BLaER1 treated with 17β-estradiol and CSF1 and Interleukin-3, amounts not matched to agents 10 nM and 100 nM (cell line): ENCODE measurements at regions not wholly inside any gene's neighbourhood (a gene's known extent, or its start where the extent isn't known, plus 50 kb on each side); places are given as distances from the start of the nearest gene placed in this dataset.
A peak's percentile ranks its signal among the peaks of the same experiment; 100 is the strongest.

Experiments used
- H3K27ac ChIP-seq, 11 experiments: shearing (Covaris generic); formaldehyde crosslinking; 2 replicates each; pipeline ENCODE4 v1.8.1; 2022
- H3K27me3 ChIP-seq, 11 experiments: shearing (Covaris generic); formaldehyde crosslinking; 2 replicates each; pipeline ENCODE4 v1.8.1; 2022
- H3K36me3 ChIP-seq, 11 experiments: shearing (Covaris generic); formaldehyde crosslinking; 2 replicates each; pipeline ENCODE4 v1.8.1; 2022
- H3K4me1 ChIP-seq, 10 experiments: shearing (Covaris generic); formaldehyde crosslinking; 2 replicates each; pipeline ENCODE4 v1.8.1; 2022
- H3K4me2 ChIP-seq, 11 experiments: shearing (Covaris generic); formaldehyde crosslinking; 2 replicates each; pipeline ENCODE4 v1.8.1; 2022
- H3K4me3 ChIP-seq, 10 experiments: shearing (Covaris generic); formaldehyde crosslinking; 2 replicates each; pipeline ENCODE4 v1.8.1; 2022
- H3K9ac ChIP-seq, 11 experiments: shearing (Covaris generic); formaldehyde crosslinking; 2 replicates each; pipeline ENCODE4 v1.8.1; 2022
- H3K9me3 ChIP-seq, 11 experiments: shearing (Covaris generic); formaldehyde crosslinking; replicated peaks in 1 of 11; 2 replicates each; pipeline ENCODE4 v1.8.1; 2022
- H4K20me1 ChIP-seq, 11 experiments: shearing (Covaris generic); formaldehyde crosslinking; 2 replicates each; pipeline ENCODE4 v1.8.1; 2022
- Cebpa-rat ChIP-seq, 11 experiments: shearing (Covaris generic); IDR thresholded peaks; 2 replicates each; pipeline ENCODE4 v1.8.1; 2022

GRCh38 chr2:183244300-183244844, 120.1 kb downstream of the NUP35 start:
- no peak overlapping the region for H3K4me3 ChIP-seq
- no peak overlapping the region for H3K9ac ChIP-seq
- H3K9me3 ChIP-seq, result no peaks in the 10 kb centered on the region
- H3K4me2 ChIP-seq, result no peak overlapping the region
- no peak for TF ChIP-seq Cebpa-rat (IDR thresholded peaks at IDR 0.05)
- H4K20me1 ChIP-seq, result no peaks in the 10 kb centered on the region
- H3K4me1 ChIP-seq, result no peaks in the 10 kb centered on the region
- no peak overlapping the region for H3K27ac ChIP-seq
- no peaks in the 10 kb centered on the region for H3K36me3 ChIP-seq
- H3K27me3 ChIP-seq, result no peaks in the 10 kb centered on the region

DNA sequence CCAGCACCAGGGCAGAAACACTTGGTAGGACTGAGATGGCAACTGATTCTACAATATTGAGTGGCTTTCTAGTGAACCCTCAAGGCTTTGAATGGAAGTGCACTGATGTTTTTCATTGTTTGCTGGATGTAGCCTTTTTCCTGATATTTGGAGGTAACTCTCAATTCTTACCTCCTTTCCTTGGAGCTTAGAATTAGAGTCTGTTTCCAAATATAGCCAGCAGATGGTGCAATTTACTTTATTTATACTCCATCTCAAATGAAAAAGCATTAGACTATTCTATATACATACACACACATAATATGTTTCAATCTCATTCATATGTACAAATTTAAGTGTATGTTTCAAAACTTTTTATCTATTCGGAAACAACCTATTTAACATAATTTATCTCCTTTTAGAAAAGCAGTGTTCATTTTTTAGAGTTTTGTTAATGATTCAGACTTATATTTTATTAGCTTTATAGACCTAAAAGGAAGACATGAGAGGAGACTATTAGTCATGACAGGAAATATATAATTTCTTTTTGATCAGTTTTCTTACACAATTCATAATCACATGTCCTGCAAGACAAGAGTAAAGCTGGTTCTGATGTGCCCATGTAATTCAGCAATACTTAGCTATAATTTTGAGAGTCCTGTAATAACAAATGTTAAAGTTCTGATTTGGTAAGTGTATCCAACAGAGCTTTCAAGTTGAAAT, 124.8 kb downstream of the NUP35 start:
- H3K4me1 ChIP-seq, result peaks cover 0 to 8% (median 0%) of the 10 kb centered on the region in 10 experiments; a peak in 4 of 20 replicates
- H3K27me3 ChIP-seq, result no peaks in the 10 kb centered on the region
- no peaks in the 10 kb centered on the region for H3K36me3 ChIP-seq
- H3K4me2 ChIP-seq, result no peak overlapping the region
- H4K20me1 ChIP-seq, result no peaks in the 10 kb centered on the region
- no peak overlapping the region for H3K9ac ChIP-seq
- no peak overlapping the region for H3K4me3 ChIP-seq
- no peak overlapping the region for H3K27ac ChIP-seq
- no peak for TF ChIP-seq Cebpa-rat (IDR thresholded peaks at IDR 0.05)
- no peaks in the 10 kb centered on the region for H3K9me3 ChIP-seq

GRCh38 chr2:183250061-183250460, 125.8 kb downstream of the NUP35 start:
- no peaks in the 10 kb centered on the region for H3K9me3 ChIP-seq
- peaks cover 0 to 8% (median 0%) of the 10 kb centered on the region in 10 experiments; a peak in 4 of 20 replicates for H3K4me1 ChIP-seq
- H3K27ac ChIP-seq, result no peak overlapping the region
- no peaks in the 10 kb centered on the region for H3K27me3 ChIP-seq
- H3K36me3 ChIP-seq, result no peaks in the 10 kb centered on the region
- no peak overlapping the region for H3K4me3 ChIP-seq
- H4K20me1 ChIP-seq, result no peaks in the 10 kb centered on the region
- H3K4me2 ChIP-seq, result no peak overlapping the region
- H3K9ac ChIP-seq, result no peak overlapping the region
- no peak for TF ChIP-seq Cebpa-rat (IDR thresholded peaks at IDR 0.05)

GRCh38 chr2:183250472-183250871, 126.2 kb downstream of the NUP35 start:
- Histone ChIP-seq H3K27ac (no peak overlapping the region), H3K9ac (no peak overlapping the region), H3K4me2 (no peak overlapping the region), H3K9me3 (no peaks in the 10 kb centered on the region), H3K4me1 (peaks cover 0 to 8% (median 0%) of the 10 kb centered on the region in 10 experiments; a peak in 4 of 20 replicates), H4K20me1 (no peaks in the 10 kb centered on the region), H3K36me3 (no peaks in the 10 kb centered on the region), H3K4me3 (no peak overlapping the region), H3K27me3 (no peaks in the 10 kb centered on the region)
- no peak for TF ChIP-seq Cebpa-rat (IDR thresholded peaks at IDR 0.05)

GRCh38 chr2:183253441-183254130, 129.3 kb downstream of the NUP35 start:
- no peak overlapping the region for H3K4me3 ChIP-seq
- no peaks in the 10 kb centered on the region for H3K36me3 ChIP-seq
- H3K27me3 ChIP-seq, result no peaks in the 10 kb centered on the region
- H3K9me3 ChIP-seq, result no peaks in the 10 kb centered on the region
- no peaks in the 10 kb centered on the region for H4K20me1 ChIP-seq
- no peak overlapping the region for H3K9ac ChIP-seq
- 0 out of 22 replicates have a peak overlapping the region, but pooled peaks of 1 of the 11 experiments have one; percentile 3 for H3K4me2 ChIP-seq
- peaks cover 0 to 8% (median 0%) of the 10 kb centered on the region in 10 experiments; a peak in 4 of 20 replicates for H3K4me1 ChIP-seq
- H3K27ac ChIP-seq, result no peak overlapping the region
- no peak for TF ChIP-seq Cebpa-rat (IDR thresholded peaks at IDR 0.05)

DNA sequence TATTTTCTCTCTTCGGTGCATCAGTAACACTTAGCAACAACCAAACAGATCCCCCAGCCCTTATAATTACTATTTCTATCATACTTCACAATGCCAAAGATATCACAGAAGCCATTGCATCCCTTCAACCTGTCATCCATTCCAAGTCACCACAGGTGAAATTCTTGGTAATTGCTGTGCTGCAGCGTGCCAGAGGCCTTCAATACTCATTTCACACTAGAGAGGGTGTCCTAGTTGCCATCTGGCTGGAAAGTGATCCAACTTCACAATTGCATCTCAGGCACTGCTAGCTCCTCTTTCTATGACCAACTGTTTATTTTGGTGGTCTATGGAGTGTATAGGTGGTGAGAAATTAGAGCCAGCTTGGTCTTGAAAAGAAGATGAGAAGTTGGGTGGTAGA, 131.2 kb downstream of the NUP35 start:
- Histone ChIP-seq H3K27me3 (no peaks in the 10 kb centered on the region), H3K9me3 (peaks cover 0 to under 1% (median 0%) of the 10 kb centered on the region in 11 experiments; a peak in 1 of 22 replicates), H3K4me1 (peaks cover 0 to 8% (median 0%) of the 10 kb centered on the region in 10 experiments; a peak in 4 of 20 replicates), H3K27ac (no peak overlapping the region), H4K20me1 (no peaks in the 10 kb centered on the region), H3K36me3 (no peaks in the 10 kb centered on the region), H3K9ac (no peak overlapping the region), H3K4me2 (no peak overlapping the region), H3K4me3 (no peak overlapping the region)
- no peak for TF ChIP-seq Cebpa-rat (IDR thresholded peaks at IDR 0.05)

GRCh38 chr2:183259921-183260320, 135.7 kb downstream of the NUP35 start:
- H3K4me2 ChIP-seq, result no peak overlapping the region
- no peaks in the 10 kb centered on the region for H3K27me3 ChIP-seq
- H3K27ac ChIP-seq, result no peak overlapping the region
- H4K20me1 ChIP-seq, result no peaks in the 10 kb centered on the region
- no peaks in the 10 kb centered on the region for H3K4me1 ChIP-seq
- no peak overlapping the region for H3K9ac ChIP-seq
- H3K36me3 ChIP-seq, result no peaks in the 10 kb centered on the region
- H3K9me3 ChIP-seq, result peaks cover 0 to 7% (median 0%) of the 10 kb centered on the region in 11 experiments; a peak in 3 of 22 replicates
- no peak for TF ChIP-seq Cebpa-rat (IDR thresholded peaks at IDR 0.05)
- H3K4me3 ChIP-seq, result no peak overlapping the region

DNA sequence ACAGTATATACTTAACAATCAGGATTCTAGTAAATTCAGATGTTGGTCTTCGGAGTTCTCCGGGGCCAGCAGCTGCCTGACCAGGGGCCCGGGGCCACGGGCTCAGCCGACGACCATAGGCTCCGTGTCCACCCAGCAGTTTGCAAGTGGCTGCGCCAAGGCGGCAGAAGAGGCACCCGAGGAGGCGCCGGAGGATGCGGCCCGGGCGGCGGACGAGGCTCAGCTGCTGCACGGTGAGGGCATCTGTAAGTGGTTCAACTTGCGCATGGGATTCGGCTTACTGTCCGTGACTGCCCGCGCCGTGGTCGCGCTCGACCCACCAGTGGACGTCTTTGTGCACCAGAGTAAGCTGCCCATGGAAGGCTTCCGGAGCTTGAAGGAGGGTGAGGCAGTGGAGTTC, 136.3 kb downstream of the NUP35 start:
- TF ChIP-seq Cebpa-rat (IDR thresholded peaks at IDR 0.05), result no peak
- Histone ChIP-seq H4K20me1 (no peaks in the 10 kb centered on the region), H3K4me3 (no peak overlapping the region), H3K36me3 (no peaks in the 10 kb centered on the region), H3K27ac (no peak overlapping the region), H3K27me3 (no peaks in the 10 kb centered on the region), H3K4me1 (no peaks in the 10 kb centered on the region), H3K4me2 (no peak overlapping the region), H3K9me3 (peaks cover 0 to 7% (median 0%) of the 10 kb centered on the region in 11 experiments; a peak in 3 of 22 replicates), H3K9ac (no peak overlapping the region)

DNA sequence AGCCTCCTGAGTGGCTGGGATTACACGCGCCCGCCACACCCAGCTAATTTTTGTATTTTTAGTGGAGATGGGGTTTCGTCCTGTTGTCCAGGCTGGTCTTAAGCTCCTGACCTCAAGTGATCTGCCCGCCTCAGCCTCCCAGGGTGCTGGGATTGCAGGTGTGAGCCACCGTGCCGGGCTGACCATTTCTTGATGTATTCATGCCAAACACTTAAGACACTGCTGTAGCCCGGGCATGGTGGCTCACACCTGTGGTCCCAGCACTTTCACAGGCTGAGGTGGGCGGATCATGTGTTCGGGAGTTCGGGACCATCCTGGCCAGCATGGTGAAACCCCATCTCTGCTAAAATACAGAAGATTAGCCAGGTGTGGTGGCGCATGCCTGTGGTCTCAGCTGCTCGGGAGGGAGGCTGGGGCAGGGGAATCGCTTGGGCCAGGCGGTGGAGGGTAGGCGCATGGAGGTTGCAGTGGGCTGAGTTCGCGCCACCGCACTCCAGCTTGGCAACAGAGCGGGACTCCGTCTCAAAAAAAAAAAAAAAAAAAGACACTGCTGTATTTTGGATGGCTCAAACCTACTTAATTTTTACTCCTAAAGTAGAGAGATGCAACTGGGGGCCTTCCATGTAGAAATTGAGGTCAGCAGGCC, 140.8 kb downstream of the NUP35 start:
- no peak for TF ChIP-seq Cebpa-rat (IDR thresholded peaks at IDR 0.05)
- H3K9ac ChIP-seq, result no peak overlapping the region
- H3K27ac ChIP-seq, result no peak overlapping the region
- H3K4me3 ChIP-seq, result no peak overlapping the region
- H3K4me2 ChIP-seq, result no peak overlapping the region
- no peaks in the 10 kb centered on the region for H3K4me1 ChIP-seq
- no peaks in the 10 kb centered on the region for H4K20me1 ChIP-seq
- H3K36me3 ChIP-seq, result no peaks in the 10 kb centered on the region
- peaks cover 0 to 13% (median 6%) of the 10 kb centered on the region in 11 experiments; a peak in 9 of 22 replicates for H3K9me3 ChIP-seq
- H3K27me3 ChIP-seq, result no peaks in the 10 kb centered on the region
